HUES64 (cell line): ENCODE measurements at regions not wholly inside any gene's neighbourhood (a gene's known extent, or its start where the extent isn't known, plus 50 kb on each side); places are given as distances from the start of the nearest gene placed in this dataset.

ENCODE experiments used
- H3K27ac ChIP-seq: 2 replicates; pipeline ENCODE4 v1.7.0; 2013; ENCODE audit warnings: low read depth, low read length, inconsistent platforms
- H3K27me3 ChIP-seq: 2 replicates; pipeline ENCODE4 v1.6.1; 2013; ENCODE audit warnings: mild to moderate bottlenecking, low read length; ENCODE audit not compliant: insufficient read depth
- H3K36me3 ChIP-seq: 2 replicates; pipeline ENCODE4 v1.6.1; 2013; ENCODE audit warnings: mild to moderate bottlenecking, low read length; ENCODE audit not compliant: insufficient read depth
- H3K4me1 ChIP-seq: 2 replicates; pipeline ENCODE4 v1.6.1; 2013; ENCODE audit warnings: mild to moderate bottlenecking, low read length, moderate library complexity; ENCODE audit not compliant: insufficient read depth
- H3K4me3 ChIP-seq: 2 replicates; pipeline ENCODE4 v1.5.1; 2013; ENCODE audit warnings: mild to moderate bottlenecking, low read length, moderate library complexity
- H3K9ac ChIP-seq: 2 replicates; pipeline ENCODE4 v1.6.1; 2013; ENCODE audit warnings: mild to moderate bottlenecking, low read depth, low read length
- H3K9me3 ChIP-seq: 2 replicates; pipeline ENCODE4 v1.6.1; 2013; ENCODE audit warnings: low read depth, low read length; ENCODE audit not compliant: insufficient read depth
- WGBS: fragments of 150-250, 120-280 bp; methylation state at CpG from one replicate; pipeline ENCODE4 v1.1.7; 2013; ENCODE audit warnings: missing lambda C conversion rate; 5-methylcytosine and 5-hydroxymethylcytosine counted together

DNA sequence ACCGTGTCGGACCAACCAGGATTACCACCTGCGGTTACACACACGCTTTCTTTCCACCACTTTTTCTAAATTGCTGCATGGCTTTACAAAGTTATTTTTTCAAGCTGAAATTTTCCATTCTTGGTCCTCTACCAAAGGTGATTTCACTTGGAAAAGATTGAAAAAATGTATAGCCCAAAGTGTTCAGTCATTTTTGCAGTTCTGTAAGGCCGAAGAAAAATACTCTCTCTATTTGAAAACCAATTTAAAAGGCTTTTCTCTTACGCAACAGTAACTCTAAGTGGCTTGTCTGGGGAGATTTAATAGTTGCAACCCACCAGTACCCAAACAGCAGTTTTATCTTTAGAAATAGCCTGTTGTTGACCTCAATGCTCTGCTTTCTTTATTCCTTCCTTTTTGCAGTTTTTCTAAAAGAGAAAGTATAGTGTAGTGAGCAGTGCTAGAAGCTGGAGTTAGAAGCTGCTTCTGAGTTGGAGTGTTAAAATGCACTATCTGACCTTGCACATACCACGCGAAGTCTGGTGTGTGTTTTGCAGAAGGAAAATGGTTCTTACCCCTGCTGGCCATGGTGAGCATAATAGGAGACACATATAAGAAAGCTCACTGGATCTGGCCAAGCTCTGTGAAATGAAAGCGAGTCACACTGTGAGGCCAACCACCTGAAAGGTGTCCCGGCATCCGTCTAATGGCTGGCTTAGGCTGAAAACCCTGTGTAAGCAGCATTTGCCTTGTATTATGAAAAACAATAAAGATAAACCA is 201.0 kb upstream of the ADRA1D start:
- Histone ChIP-seq H3K27ac (no peak overlapping the region), H3K27me3 (no peaks in the 10 kb centered on the region), H3K4me3 (no peak overlapping the region), H3K9me3 (0 out of 2 replicates have a peak, but pooled peaks cover 5% of the 10 kb centered on the region), H3K4me1 (no peaks in the 10 kb centered on the region), H3K9ac (no peak overlapping the region), H3K36me3 (no peaks in the 10 kb centered on the region)
- 90% methylated on average over 11 of the region's 11 CpGs for WGBS

DNA sequence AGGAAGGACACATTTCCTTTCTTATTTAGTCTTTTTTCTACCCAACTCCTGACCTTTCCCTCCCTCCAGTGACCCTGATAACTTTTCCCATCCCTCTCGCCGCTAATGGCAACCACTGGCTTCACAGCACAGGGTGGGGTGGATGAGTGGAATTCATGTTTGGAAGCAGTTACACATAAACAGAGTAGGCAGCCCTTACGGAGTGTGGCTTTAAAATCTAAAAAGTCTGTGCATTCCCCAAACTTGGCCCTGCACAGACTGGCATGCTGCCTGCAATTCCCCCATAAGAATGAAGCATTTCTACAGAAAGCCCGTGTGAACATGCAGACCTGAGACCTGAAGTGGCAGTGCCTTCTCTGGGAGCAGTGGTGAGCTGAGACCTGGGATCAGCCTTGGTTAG is 196.7 kb upstream of the ADRA1D start:
- WGBS = 97% methylated on average over 4 of the region's 4 CpGs
- Histone ChIP-seq H3K9me3 (0 out of 2 replicates have a peak, but pooled peaks cover 5% of the 10 kb centered on the region), H3K4me1 (no peaks in the 10 kb centered on the region), H3K9ac (no peak overlapping the region), H3K27ac (no peak overlapping the region), H3K4me3 (no peak overlapping the region), H3K27me3 (no peaks in the 10 kb centered on the region), H3K36me3 (no peaks in the 10 kb centered on the region)

DNA sequence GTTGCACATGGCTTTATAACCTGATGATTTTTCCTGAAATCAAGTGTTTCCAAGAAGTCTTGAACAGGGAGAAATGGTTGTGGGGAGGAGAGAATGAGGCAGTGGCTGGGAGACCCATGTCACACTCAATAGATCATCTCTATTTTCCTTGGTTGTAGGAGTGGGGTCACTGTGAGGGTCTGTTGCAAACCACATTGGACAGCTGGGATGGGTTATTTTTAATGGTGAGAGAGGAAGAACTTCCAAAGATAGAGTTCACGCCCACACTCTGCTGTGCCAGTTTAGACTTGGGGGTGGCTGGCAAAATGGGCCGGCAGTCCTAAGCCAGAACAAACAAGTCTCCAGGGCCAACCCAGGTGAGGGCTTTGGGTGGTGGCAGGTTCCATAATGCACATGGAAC is 196.2 kb upstream of the ADRA1D start:
- 97% methylated on average over 2 of the region's 2 CpGs for WGBS
- Histone ChIP-seq H3K27ac (no peak overlapping the region), H3K4me1 (no peaks in the 10 kb centered on the region), H3K27me3 (no peaks in the 10 kb centered on the region), H3K9me3 (0 out of 2 replicates have a peak, but pooled peaks cover 5% of the 10 kb centered on the region), H3K4me3 (no peak overlapping the region), H3K9ac (no peak overlapping the region), H3K36me3 (no peaks in the 10 kb centered on the region)

DNA sequence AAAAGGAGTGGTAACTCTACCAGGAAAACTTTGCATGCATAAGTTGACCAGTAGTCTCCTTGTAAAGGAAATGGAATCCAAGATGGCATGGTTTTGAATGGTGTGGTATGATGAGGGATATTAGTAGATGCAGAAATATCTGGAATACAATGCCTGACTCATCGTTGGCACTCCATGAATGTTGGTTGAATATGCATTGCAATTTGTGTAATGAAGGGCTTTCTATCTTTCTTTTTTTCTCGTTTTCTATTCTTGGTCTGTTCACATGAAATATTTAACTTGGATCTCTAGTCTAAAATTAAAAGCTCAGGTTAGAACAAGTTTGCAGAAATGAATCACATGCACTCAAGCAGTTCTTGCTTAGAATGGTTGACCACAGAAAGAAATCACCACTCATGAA is 195.3 kb upstream of the ADRA1D start:
- H3K27me3 ChIP-seq = no peaks in the 10 kb centered on the region
- no peak overlapping the region for H3K27ac ChIP-seq
- 0 out of 2 replicates have a peak, but pooled peaks cover 5% of the 10 kb centered on the region for H3K9me3 ChIP-seq
- H3K36me3 ChIP-seq = no peaks in the 10 kb centered on the region
- 88% methylated on average over 1 of the region's 2 CpGs for WGBS
- H3K4me3 ChIP-seq = no peak overlapping the region
- H3K4me1 ChIP-seq = peaks cover 5% of the 10 kb centered on the region
- H3K9ac ChIP-seq = no peak overlapping the region

DNA sequence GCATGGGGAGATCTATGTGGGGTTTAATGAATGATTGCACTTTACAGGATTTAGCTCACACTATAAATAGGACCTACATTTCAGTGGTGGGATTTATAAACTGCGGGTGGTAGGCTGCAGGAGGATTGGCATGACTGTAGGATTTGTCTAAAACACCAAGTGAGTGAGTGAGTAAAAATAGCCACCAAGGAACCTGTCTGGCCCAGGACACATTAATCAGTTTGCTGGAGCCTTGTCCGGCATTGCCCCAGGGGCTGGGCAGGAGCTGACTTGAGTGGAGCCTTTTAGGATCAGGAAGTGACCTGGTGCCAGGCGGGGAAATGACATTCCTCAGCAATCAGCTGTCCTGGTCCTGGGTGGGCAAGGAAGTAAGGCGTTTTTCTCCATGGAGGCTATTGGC is 193.9 kb upstream of the ADRA1D start:
- WGBS = 94% methylated on average over 3 of the region's 4 CpGs

DNA sequence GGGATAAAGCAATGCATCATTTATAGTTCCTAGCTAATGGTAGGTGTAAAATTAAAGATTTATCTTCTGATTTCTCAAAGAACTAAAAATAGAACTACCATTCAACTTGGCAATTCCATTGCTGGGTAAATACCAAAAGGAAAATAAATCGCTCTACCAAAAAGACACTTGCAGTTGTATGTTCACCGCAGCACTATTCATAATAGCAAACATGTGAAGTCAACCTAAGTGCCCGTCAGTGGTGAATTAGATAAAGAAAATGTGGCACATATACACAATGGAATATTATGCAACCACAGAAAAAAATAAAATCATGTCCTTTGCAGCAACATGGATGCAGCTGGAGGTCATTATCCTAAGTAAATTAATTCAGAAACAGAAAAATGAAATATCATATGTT is 192.8 kb upstream of the ADRA1D start:
- peaks cover 9% of the 10 kb centered on the region for H3K4me1 ChIP-seq
- H3K4me3 ChIP-seq = no peak overlapping the region
- 100% methylated on average over 2 of the region's 3 CpGs for WGBS
- 0 out of 2 replicates have a peak, but pooled peaks cover 3% of the 10 kb centered on the region for H3K9me3 ChIP-seq
- no peaks in the 10 kb centered on the region for H3K27me3 ChIP-seq
- H3K27ac ChIP-seq = no peak overlapping the region
- H3K36me3 ChIP-seq = no peaks in the 10 kb centered on the region
- H3K9ac ChIP-seq = no peak overlapping the region

More for the DNA sequence above, 193.9 kb upstream of the ADRA1D start:
- no peaks in the 10 kb centered on the region for H3K27me3 ChIP-seq
- no peak overlapping the region for H3K4me3 ChIP-seq
- H3K27ac ChIP-seq = no peak overlapping the region
- no peaks in the 10 kb centered on the region for H3K36me3 ChIP-seq
- 0 out of 2 replicates have a peak, but pooled peaks cover 5% of the 10 kb centered on the region for H3K9me3 ChIP-seq
- H3K9ac ChIP-seq = no peak overlapping the region
- peaks cover 9% of the 10 kb centered on the region for H3K4me1 ChIP-seq

DNA sequence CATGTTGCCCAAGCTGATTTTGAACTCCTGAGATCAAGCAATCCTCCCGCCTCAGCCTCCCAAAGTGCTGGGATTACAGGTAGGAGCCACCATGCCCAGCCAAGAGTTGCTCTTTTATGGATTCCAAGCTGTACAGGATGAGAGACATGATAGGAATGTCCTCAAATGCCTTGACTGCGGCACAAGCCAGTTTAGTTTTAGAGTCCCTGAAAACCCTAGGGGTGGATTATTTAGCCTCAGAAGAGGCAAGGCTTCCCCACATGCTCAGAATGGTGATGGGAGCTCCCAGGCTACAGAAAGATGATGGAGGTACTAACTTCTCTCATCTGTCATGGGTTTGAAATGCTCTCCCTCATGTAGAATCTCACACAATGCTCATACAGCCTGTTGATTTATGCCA is 192.1 kb upstream of the ADRA1D start:
- no peaks in the 10 kb centered on the region for H3K36me3 ChIP-seq

DNA sequence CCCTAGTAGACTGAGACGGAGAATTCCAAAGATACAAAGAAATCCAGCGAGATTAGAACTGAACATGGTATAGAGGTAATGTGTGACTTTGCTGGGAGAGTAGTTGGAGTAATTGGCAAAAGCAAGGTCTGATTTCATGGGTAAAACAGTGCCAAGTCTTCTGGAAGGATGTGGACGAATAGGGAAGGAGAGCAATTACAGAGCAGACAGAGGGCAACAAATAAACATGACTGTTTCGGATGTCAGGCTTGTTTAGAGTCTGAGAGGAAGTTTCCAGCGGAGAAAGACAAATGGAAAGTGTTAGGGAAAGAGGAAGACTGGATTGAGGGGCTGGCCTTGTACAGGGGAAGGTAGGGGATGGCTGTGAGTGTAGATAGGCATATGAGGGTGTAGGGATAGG is 190.4 kb upstream of the ADRA1D start:
- Histone ChIP-seq H3K36me3 (no peaks in the 10 kb centered on the region), H3K27me3 (no peaks in the 10 kb centered on the region), H3K27ac (no peak overlapping the region), H3K4me3 (no peak overlapping the region), H3K9me3 (no peaks in the 10 kb centered on the region), H3K4me1 (peaks cover 9% of the 10 kb centered on the region), H3K9ac (no peak overlapping the region)
- WGBS = 78% methylated on average over 5 of the region's 5 CpGs

More for the DNA sequence above, 192.1 kb upstream of the ADRA1D start:
- Histone ChIP-seq H3K27ac (no peak overlapping the region), H3K4me1 (peaks cover 9% of the 10 kb centered on the region), H3K27me3 (no peaks in the 10 kb centered on the region), H3K9me3 (no peaks in the 10 kb centered on the region), H3K4me3 (no peak overlapping the region), H3K9ac (no peak overlapping the region)
- over 99% methylated on average over 2 of the region's 2 CpGs for WGBS

DNA sequence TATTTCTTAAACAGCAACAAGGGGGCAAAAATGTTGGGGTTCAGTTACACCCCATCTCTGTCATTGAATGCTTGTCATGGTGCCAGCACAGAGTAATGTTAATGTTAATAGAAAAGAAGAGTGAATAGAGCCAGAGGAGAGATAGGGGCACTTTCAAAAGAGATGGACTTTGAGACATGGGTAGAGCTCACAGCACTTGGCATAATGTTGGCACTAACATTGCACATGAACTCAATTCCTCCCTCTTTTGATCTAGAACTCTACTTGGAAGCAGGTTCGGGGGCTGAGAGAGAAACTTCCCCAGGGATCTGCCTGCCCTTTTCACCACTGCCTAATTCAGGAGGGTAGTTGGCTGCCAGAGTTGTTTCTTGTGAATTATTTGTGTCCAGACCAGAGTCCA is 188.0 kb upstream of the ADRA1D start:
- Histone ChIP-seq H3K36me3 (no peaks in the 10 kb centered on the region), H3K27ac (no peak overlapping the region), H3K4me1 (peaks cover 9% of the 10 kb centered on the region), H3K27me3 (no peaks in the 10 kb centered on the region), H3K9ac (no peak overlapping the region), H3K9me3 (no peaks in the 10 kb centered on the region), H3K4me3 (no peak overlapping the region)
- 100% methylated on average over 1 of the region's 1 CpG for WGBS

DNA sequence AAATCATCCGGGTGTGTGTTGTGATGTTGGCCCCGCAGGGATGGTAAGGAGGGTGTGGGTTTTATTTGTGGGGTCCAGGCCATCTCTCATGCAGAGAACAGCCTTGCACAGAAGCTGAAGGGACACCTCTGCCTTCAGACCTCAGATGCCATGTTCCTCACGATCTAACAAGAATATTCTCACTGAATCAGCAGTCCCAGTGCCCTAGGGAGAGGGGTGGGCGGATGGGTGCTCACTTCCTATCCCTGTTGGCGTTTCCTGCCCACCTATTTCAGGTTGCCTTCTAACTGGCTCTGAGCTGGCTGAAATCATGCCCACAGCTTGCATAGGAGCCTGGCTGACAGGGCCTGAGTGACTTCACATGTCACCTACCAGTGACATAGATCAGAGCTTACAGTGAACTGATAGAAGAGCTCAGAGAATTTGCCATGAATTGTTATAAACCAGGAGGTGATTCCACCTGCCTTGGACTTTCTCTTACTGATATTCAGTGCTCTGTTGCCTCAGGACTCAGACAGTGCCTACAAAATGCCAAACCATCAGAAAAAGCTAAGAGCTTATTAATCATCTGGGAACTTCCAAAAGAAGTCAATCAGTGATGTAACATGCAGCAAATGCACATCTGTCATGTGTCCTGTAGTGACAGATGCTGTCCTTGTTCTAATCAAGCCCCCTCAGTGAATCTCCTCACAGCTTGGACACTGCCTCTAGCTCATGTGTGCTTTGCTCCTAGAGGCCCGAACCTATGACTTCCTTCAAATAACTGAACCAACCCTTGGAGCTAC is 186.8 kb upstream of the ADRA1D start:
- Histone ChIP-seq H3K27ac (no peak overlapping the region), H3K9me3 (no peaks in the 10 kb centered on the region), H3K9ac (no peak overlapping the region), H3K36me3 (no peaks in the 10 kb centered on the region), H3K4me1 (peaks cover 9% of the 10 kb centered on the region), H3K27me3 (no peaks in the 10 kb centered on the region), H3K4me3 (no peak overlapping the region)
- WGBS = 89% methylated on average over 6 of the region's 6 CpGs

DNA sequence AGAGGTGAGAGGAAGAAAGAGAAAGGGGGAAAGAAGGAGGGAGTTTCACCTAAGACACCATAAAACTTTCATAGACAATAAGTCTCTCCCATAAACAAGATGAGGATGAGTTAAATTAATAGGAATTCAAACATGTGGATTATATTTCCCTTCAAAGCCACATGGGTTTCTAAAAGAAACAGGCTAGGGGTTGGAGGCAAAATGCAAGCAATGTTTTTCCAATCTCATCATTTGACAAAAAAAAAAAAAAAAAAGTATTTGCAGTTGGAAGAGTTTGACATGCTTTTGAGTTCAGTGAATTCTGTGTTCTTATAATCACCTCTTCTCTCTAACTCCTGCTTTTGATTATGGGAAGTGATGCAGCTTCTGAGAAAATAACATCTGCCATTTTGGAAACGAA is 186.1 kb upstream of the ADRA1D start:
- H3K27ac ChIP-seq = no peak overlapping the region
- WGBS = 88% methylated on average over 1 of the region's 1 CpG
- H3K36me3 ChIP-seq = no peaks in the 10 kb centered on the region
- H3K9me3 ChIP-seq = no peaks in the 10 kb centered on the region
- H3K9ac ChIP-seq = no peak overlapping the region
- H3K4me1 ChIP-seq = peaks cover 9% of the 10 kb centered on the region
- H3K4me3 ChIP-seq = no peak overlapping the region
- H3K27me3 ChIP-seq = no peaks in the 10 kb centered on the region
